ENCODE measurements at regions not wholly inside any gene's neighbourhood (a gene's known extent, or its start where the extent isn't known, plus 50 kb on each side); places are given as distances from the start of the nearest gene placed in this dataset.

GRCh38 chr3:34683851-34684250 lies 885.4 kb downstream of the PDCD6IP start:
- DNase-seq: no peak

GRCh38 chr3:34686541-34686940 lies 888.1 kb downstream of the PDCD6IP start:
- DNase-seq: no peak

GRCh38 chr3:34687671-34688070 lies 889.2 kb downstream of the PDCD6IP start:
- no peak for DNase-seq

GRCh38 chr3:34696831-34697230 lies 898.4 kb downstream of the PDCD6IP start:
- no peak for DNase-seq

GRCh38 chr3:34703053-34703452 lies 904.6 kb downstream of the PDCD6IP start:
- no peak for DNase-seq

GRCh38 chr3:34724916-34725499 lies 914.3 kb upstream of the ARPP21 start:
- no peak for DNase-seq

- DNase-seq: no peak
These were observed 913.6 kb upstream of the ARPP21 start for GRCh38 chr3:34725774-34726173.

GRCh38 chr3:34727700-34728099 lies 911.6 kb upstream of the ARPP21 start:
- DNase-seq: no peak

GRCh38 chr3:34742151-34742550 lies 897.2 kb upstream of the ARPP21 start:
- DNase-seq: no peak

- no peak for DNase-seq
These were observed 880.6 kb upstream of the ARPP21 start for GRCh38 chr3:34758630-34759261.

GRCh38 chr3:34777386-34777785 lies 861.9 kb upstream of the ARPP21 start:
- no peak for DNase-seq

GRCh38 chr3:34779092-34779491 lies 860.2 kb upstream of the ARPP21 start:
- no peak for DNase-seq

- DNase-seq: no peak
These were observed 859.0 kb upstream of the ARPP21 start for GRCh38 chr3:34780294-34780693.

- DNase-seq: no peak
These were observed 858.4 kb upstream of the ARPP21 start for GRCh38 chr3:34780973-34781372.

GRCh38 chr3:34782871-34783270 lies 856.5 kb upstream of the ARPP21 start:
- DNase-seq: no peak

GRCh38 chr3:34783876-34784275 lies 855.4 kb upstream of the ARPP21 start:
- DNase-seq: no peak

GRCh38 chr3:34793057-34793456 lies 846.3 kb upstream of the ARPP21 start:
- DNase-seq: no peak

- no peak for DNase-seq
These were observed 831.7 kb upstream of the ARPP21 start for GRCh38 chr3:34807611-34808010.

GRCh38 chr3:34808287-34808686 lies 831.0 kb upstream of the ARPP21 start:
- DNase-seq: no peak

- DNase-seq: no peak
These were observed 810.5 kb upstream of the ARPP21 start for GRCh38 chr3:34828847-34829246.

GRCh38 chr3:34832865-34833508 lies 806.3 kb upstream of the ARPP21 start:
- no peak for DNase-seq

GRCh38 chr3:34837848-34838741 lies 801.2 kb upstream of the ARPP21 start:
- DNase-seq: no peak

- no peak for DNase-seq
These were observed 796.4 kb upstream of the ARPP21 start for GRCh38 chr3:34842706-34843480.
